GM12892 (cell line): ENCODE measurements at regions not wholly inside any gene's neighbourhood (a gene's known extent, or its start where the extent isn't known, plus 50 kb on each side); places are given as distances from the start of the nearest gene placed in this dataset.

ENCODE experiments used
- POLR2A ChIP-seq: IDR thresholded peaks from 2 replicates; pipeline ENCODE4 v1.6.1; 2011; ENCODE audit warnings: low read depth, low read length, control low read depth
- POLR2AphosphoS5 ChIP-seq: IDR thresholded peaks from 2 replicates; pipeline ENCODE4 v1.6.1; 2011; ENCODE audit warnings: low read depth, low read length, control low read depth

- TF ChIP-seq POLR2AphosphoS5 = no peak
- no peak for TF ChIP-seq POLR2A
Observed at GRCh38 chr7:47094462-47094861, 487.4 kb downstream of the TNS3 start.
